HG03457 (cell line): ENCODE measurements at regions not wholly inside any gene's neighbourhood (a gene's known extent, or its start where the extent isn't known, plus 50 kb on each side); places are given as distances from the start of the nearest gene placed in this dataset.
"Not testable (repeated sequence)": the region's sequence is repeated elsewhere in the genome, so short reads cannot be mapped to it uniquely, and the experiment has no call there.

Source experiments
- ATAC-seq: cut with Tn5 transposase; IDR thresholded peaks from one replicate; pipeline ENCODE4 v1.9.1; 2021; ENCODE audit warnings: moderate number of reproducible peaks; ENCODE audit not compliant: unreplicated experiment

- ATAC-seq = no peak
Observed at GRCh38 chr7:142637240-142637639, 112.0 kb upstream of the PRSS1 start.

- ATAC-seq = no peak
Observed at GRCh38 chr7:142636751-142637150, 112.5 kb upstream of the PRSS1 start.

- not testable (repeated sequence) for ATAC-seq
Observed at GRCh38 chr7:142636107-142636506, 113.2 kb upstream of the PRSS1 start.

GRCh38 chr7:142632271-142633134 is 116.8 kb upstream of the PRSS1 start:
- ATAC-seq = peak; percentile 90

- no peak for ATAC-seq
Observed at GRCh38 chr7:142629588-142630260, 119.5 kb upstream of the PRSS1 start.

DNA sequence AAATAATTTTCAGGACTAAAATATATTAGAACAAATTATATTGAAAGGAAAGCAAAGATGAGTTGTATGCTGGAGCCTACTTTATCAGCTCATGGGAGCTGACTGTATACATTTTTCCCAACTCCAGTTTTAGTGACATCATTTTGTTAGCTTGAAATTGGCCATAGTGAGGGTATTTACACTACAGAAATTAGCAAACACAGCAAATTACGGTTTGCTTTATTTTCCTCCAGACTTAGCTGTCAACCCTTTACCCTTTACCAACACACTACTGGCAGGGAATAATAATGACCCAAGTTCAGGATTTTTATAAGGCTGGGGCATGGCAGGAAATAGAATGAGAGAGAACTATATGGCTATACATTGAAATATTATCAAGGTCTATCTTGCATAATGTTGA is 120.3 kb upstream of the PRSS1 start:
- ATAC-seq = no peak

GRCh38 chr7:142627223-142627622 is 122.0 kb upstream of the PRSS1 start:
- ATAC-seq = not testable (repeated sequence)

DNA sequence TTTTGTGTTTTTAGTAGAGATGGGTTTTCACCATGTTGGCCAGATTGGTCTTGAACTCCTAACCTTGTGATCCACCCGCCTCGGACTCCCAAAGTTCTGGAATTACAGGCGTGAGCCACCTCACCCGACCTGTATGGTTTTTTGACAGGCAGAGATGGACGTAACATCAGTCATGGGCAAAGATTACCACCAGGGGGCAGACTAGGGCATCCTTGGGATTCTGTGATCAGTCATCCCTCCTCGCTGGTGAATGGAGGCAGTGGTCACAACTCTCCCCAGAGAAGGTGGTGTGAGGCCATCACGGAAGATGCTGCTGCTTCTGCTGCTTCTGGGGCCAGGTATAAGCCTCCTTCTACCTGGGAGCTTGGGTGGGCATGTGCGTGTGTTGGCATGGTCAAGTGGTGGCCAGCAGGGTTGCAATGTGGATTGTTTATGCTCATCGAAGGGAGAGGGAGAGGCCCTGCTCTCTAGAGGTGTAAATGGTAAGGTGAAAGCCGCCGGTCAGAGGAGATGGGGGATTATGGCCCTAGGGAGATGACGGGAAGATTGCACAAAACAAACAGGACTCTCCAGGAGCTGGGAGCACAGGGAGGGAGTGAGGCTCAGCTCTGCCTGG is 122.7 kb upstream of the PRSS1 start:
- no peak for ATAC-seq

GRCh38 chr7:142625216-142625615 is 124.1 kb upstream of the PRSS1 start:
- not testable (repeated sequence) for ATAC-seq

- ATAC-seq = no peak
Observed at GRCh38 chr7:142620402-142620801, 128.9 kb upstream of the PRSS1 start.

- no peak for ATAC-seq
Observed at GRCh38 chr7:142618655-142619351, 130.5 kb upstream of the PRSS1 start.

GRCh38 chr7:142616842-142617241 is 132.4 kb upstream of the PRSS1 start:
- no peak for ATAC-seq

GRCh38 chr7:142616121-142616643 is 133.1 kb upstream of the PRSS1 start:
- ATAC-seq = no peak

DNA sequence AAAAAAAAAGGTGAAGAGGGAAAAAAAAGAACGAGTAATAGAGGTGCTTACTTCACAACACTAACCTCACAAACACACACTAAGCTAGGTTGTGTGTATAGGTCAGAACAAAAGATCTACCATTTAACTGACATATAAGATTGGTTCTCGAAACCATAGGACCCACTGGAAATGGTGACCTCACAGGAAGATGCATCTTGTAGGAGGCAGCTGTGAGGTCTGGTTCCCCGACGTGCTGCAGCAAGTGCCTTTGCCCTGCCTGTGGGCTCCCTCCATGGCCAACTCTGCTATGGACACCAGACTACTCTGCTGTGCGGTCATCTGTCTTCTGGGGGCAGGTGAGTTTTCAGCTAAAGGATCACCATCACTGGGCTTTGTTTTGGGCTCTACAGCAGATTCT is 133.8 kb upstream of the PRSS1 start:
- no peak for ATAC-seq

DNA sequence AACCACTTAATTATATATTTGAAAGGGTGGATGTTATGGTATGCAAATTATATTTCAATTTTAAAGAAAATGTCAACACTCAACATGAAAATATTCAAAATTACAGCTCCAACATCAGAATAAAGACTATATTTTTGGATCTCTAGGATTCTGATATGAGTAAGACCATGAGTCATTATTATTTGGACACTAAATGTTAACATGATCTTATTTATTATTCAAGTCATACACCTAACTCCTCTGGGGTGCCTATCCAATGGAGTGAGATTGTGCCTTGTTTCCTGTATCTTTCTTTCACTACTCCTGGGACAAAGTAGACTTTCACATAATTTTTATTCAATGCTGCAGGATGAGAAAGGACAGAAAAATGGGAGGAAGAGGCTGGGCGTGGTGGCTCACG is 135.2 kb upstream of the PRSS1 start:
- ATAC-seq = no peak

- ATAC-seq = no peak
Observed at GRCh38 chr7:142612237-142612881, 136.9 kb upstream of the PRSS1 start.

DNA sequence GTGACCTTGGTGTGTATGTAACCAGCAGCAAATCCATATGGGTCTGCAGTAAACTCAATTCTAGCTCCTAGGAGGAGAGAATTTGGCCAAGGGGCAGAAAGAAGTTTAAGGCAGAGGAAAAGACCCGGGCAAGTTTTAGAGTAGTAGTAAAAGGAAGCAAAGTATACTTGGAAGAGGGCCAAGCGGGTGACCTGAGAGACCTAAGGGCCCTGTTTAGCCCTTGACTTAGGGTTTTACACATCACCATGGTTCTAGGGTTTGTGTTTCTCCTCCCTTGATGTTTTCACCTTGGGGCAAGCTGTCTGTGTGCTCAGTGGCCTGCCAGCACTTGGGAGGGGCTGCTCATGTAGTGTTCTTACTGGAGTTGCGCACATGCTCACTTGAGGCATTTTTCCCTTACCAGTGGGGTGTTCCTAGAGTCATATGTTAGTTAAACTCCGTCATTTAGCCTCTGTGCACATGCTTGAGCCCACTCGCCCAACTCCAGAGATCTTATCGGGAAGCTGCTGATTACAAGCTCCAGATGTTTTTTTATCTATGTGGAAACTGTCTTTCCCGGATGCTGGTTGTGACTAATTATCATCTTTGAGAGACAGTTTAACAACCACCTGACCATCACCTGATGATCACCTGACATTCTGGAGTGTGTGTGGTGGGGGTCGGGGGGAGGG is 137.6 kb upstream of the PRSS1 start:
- ATAC-seq = no peak

DNA sequence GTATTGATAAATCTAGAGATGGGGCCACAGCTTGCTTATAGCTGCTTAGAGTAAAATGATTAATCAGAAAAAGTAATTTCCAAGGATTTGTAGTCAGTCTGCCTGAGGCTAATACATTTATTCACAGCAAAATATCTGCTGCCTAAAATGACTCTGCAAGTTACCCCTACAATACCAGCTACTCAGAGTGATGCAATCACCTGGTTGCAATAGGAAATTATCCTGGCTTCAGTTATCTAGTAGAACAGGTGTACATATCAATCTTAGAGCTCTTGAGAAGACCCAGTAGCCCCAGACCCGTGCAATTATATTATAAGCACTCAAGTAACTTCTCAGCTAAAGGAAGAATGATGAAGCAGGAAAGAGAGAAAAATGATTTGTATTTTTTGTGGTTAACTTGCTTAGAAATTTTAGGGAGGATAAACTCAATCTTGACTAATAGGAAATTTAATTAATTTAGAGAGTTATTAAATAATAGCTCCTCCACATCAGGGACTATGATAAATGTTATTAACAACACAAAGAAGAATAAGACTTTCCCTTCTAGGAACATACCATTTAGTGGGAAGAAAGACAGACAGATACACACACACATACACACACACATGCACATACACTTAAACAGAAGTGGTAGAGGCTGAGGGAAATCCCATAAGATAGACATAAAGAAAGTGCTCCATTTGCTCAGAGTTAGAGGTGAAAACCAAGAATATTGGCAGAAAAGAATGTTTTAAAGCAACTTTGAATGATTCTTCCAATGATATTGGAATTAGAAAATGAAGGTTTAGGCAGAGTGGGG is 140.4 kb upstream of the PRSS1 start:
- ATAC-seq = no peak

DNA sequence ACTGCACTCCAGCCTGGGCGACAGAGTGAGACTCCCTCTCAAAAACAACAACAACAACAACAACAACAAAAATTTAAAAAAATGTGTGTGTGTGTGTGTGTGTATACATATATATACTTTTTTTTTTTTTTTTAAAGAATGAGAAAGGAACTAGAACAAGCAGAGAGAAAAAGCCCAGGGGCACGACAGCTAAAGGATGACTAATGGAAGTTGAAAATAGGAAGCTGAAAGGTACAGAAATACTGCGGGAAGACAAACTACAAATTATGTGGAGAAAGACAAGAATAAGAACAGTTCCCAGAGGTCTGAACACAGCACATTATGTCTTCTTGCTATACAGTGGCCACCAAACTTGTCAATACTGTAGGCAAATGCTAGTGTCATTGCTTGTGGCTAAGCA is 141.9 kb upstream of the PRSS1 start:
- no peak for ATAC-seq
